KOPT-K1 (cell line): ENCODE measurements at regions not wholly inside any gene's neighbourhood (a gene's known extent, or its start where the extent isn't known, plus 50 kb on each side); places are given as distances from the start of the nearest gene placed in this dataset.
"Not testable (repeated sequence)": the region's sequence is repeated elsewhere in the genome, so short reads cannot be mapped to it uniquely, and the experiment has no call there.

Source experiments
- H3K27ac ChIP-seq: fragments of 200-600 bp; sonication (generic); 2 replicates; pipeline ENCODE4 v1.5.1; 2016; ENCODE audit warnings: antibody characterized with exemption, mild to moderate bottlenecking, low read depth, low read length; ENCODE audit not compliant: poor library complexity, severe bottlenecking
- H3K36me3 ChIP-seq: fragments of 200-600 bp; sonication (generic); 2 replicates; pipeline ENCODE4 v1.5.1; 2017; ENCODE audit warnings: antibody characterized with exemption, mild to moderate bottlenecking, low read length, moderate library complexity; ENCODE audit not compliant: insufficient read depth
- H3K9me3 ChIP-seq: fragments of 200-600 bp; sonication (generic); 2 replicates; pipeline ENCODE4 v1.5.1; 2017; ENCODE audit warnings: antibody characterized with exemption, low read length, mild to moderate bottlenecking; ENCODE audit not compliant: insufficient read depth, poor library complexity, severe bottlenecking

GRCh38 chr11:91326751-91327150 is 897.9 kb upstream of the FAT3 start:
- H3K9me3 ChIP-seq: no peaks in the 10 kb centered on the region
- H3K36me3 ChIP-seq: no peaks in the 10 kb centered on the region
- no peak overlapping the region for H3K27ac ChIP-seq

- Histone ChIP-seq H3K9me3 (no peaks in the 10 kb centered on the region), H3K36me3 (no peaks in the 10 kb centered on the region), H3K27ac (no peak overlapping the region)
These were observed 898.3 kb upstream of the FAT3 start for GRCh38 chr11:91326280-91326679.

- H3K36me3 ChIP-seq: no peaks in the 10 kb centered on the region
- H3K9me3 ChIP-seq: no peaks in the 10 kb centered on the region
- no peak overlapping the region for H3K27ac ChIP-seq
These were observed 910.1 kb upstream of the FAT3 start for GRCh38 chr11:91314521-91314920.

GRCh38 chr11:91312541-91312940 is 912.1 kb upstream of the FAT3 start:
- Histone ChIP-seq H3K27ac (no peak overlapping the region), H3K9me3 (no peaks in the 10 kb centered on the region), H3K36me3 (no peaks in the 10 kb centered on the region)

DNA sequence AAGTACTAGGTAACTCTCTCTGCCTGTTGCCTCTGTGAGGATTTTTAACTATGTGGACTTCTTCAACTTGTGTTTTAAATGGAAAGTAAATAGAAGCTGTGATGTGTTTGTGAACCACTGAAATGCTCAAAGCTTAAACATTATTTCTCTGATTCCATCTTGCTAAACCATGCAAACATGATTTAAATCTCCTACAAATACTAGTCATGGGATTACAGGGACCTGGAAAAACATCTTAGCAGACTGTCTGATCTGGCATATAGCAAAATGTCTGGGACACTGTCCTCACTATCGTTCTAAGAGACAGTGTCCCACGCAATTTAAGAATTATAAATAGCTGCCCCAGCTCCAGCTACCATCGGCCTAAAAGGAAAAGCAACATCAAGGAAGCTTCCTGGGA is 914.5 kb upstream of the FAT3 start:
- no peaks in the 10 kb centered on the region for H3K9me3 ChIP-seq
- no peak overlapping the region for H3K27ac ChIP-seq
- no peaks in the 10 kb centered on the region for H3K36me3 ChIP-seq

GRCh38 chr11:91308069-91308468 is 916.5 kb upstream of the FAT3 start:
- Histone ChIP-seq H3K9me3 (no peaks in the 10 kb centered on the region), H3K36me3 (no peaks in the 10 kb centered on the region), H3K27ac (no peak overlapping the region)

GRCh38 chr11:91305402-91305801 is 919.2 kb upstream of the FAT3 start:
- H3K9me3 ChIP-seq: no peaks in the 10 kb centered on the region
- no peak overlapping the region for H3K27ac ChIP-seq
- no peaks in the 10 kb centered on the region for H3K36me3 ChIP-seq

DNA sequence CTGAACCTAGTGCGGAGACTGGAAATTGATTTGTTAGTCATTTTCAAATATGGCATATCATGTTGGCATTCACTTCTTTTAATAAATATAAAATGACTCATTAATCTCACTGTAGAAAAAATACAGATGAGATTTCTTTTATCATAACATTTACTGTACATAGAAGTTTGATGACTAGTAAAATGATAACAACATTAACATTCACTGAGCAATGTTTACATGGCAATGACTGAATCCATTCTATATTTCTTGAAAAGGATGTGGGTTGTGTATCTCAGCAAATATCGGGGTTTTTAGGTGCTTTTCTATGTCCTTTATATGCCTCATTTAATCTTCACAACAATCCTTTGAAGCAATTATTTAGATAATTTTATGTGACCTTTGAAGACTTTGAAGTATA is 920.9 kb upstream of the FAT3 start:
- Histone ChIP-seq H3K27ac (no peak overlapping the region), H3K9me3 (no peaks in the 10 kb centered on the region), H3K36me3 (no peaks in the 10 kb centered on the region)

DNA sequence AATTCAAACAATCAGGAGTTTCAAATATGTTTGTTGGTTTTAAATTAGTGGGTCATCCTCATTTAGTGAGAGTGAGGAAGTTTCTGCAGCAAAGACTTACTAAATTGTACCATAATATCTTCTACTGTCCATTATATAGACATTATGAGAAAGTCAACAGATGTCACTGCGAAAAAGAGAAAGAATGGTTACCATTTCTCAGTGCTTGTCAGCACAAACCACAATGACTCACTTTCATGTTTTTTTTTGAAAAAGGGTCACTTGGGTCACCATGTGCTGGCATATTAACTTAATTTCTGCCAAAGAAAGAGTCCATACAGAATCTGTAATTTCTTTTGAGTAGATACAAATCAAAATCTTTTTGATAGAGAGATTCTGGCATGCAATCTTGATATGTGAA is 924.6 kb upstream of the FAT3 start:
- Histone ChIP-seq H3K27ac (no peak overlapping the region), H3K36me3 (no peaks in the 10 kb centered on the region), H3K9me3 (no peaks in the 10 kb centered on the region)

GRCh38 chr11:91296629-91297028 is 928.0 kb upstream of the FAT3 start:
- no peak overlapping the region for H3K27ac ChIP-seq
- no peaks in the 10 kb centered on the region for H3K9me3 ChIP-seq
- no peaks in the 10 kb centered on the region for H3K36me3 ChIP-seq

DNA sequence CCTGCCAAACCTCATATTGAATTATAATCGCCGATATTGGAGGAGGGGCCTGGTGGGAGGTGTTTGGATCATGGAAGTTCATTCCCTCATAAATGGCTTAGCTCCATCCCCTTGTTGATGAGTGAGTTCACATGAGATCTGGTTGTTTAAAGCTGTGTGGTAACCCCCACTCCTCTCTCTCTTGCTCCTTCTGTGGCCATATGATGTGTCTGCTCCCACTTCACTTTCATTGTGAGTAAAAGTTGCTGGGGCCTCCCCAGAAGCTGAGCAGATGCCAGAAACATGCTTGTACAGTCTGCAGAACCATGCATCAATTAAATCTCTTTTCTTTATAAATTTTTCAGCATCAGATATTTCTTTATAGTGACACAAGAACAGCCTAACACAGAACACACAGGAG is 929.0 kb upstream of the FAT3 start:
- H3K9me3 ChIP-seq: no peaks in the 10 kb centered on the region
- H3K36me3 ChIP-seq: no peaks in the 10 kb centered on the region
- no peak overlapping the region for H3K27ac ChIP-seq

GRCh38 chr11:91293119-91293518 is 931.5 kb upstream of the FAT3 start:
- Histone ChIP-seq H3K36me3 (no peaks in the 10 kb centered on the region), H3K9me3 (no peaks in the 10 kb centered on the region), H3K27ac (no peak overlapping the region)

GRCh38 chr11:91272089-91272488 is 952.5 kb upstream of the FAT3 start:
- Histone ChIP-seq H3K9me3 (no peaks in the 10 kb centered on the region), H3K27ac (no peak overlapping the region), H3K36me3 (no peaks in the 10 kb centered on the region)

GRCh38 chr11:91268512-91269295 is 955.9 kb upstream of the FAT3 start:
- H3K9me3 ChIP-seq, H3K36me3 ChIP-seq, H3K27ac ChIP-seq: not testable (repeated sequence)

- Histone ChIP-seq H3K27ac (no peak overlapping the region), H3K36me3 (no peaks in the 10 kb centered on the region), H3K9me3 (no peaks in the 10 kb centered on the region)
These were observed 958.7 kb upstream of the FAT3 start for GRCh38 chr11:91265946-91266345.

DNA sequence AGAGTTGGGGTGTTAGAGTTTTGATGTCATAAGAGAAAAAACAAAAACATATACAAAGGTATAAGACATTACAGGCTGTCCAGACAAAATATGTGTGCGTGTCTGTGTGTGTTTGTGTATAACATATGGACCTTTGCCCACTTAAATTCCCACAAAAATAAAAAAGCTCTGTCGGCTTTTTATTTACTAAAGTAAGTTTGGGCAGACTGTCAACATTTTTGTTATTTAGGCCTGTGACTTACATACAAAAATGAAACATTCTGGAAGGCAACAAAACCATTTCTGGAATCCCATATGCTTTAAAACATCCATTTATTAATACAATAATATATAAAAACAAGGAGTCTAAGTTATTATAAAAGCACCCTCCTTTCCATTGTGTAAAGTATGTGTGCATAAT is 960.1 kb upstream of the FAT3 start:
- H3K9me3 ChIP-seq: no peaks in the 10 kb centered on the region
- H3K36me3 ChIP-seq: no peaks in the 10 kb centered on the region
- H3K27ac ChIP-seq: no peak overlapping the region
